CD4-positive, alpha-beta memory T cell (primary cell): ENCODE measurements at regions not wholly inside any gene's neighbourhood (a gene's known extent, or its start where the extent isn't known, plus 50 kb on each side); places are given as distances from the start of the nearest gene placed in this dataset.

Experiments used
- CTCF ChIA-PET: fragments of 350-600 bp; sonication (Branson Sonifier 250); formaldehyde crosslinking; loops from one replicate; lab custom pipeline; 2021; ENCODE audit warnings: inconsistent platforms; ENCODE audit not compliant: partially characterized antibody; lab: Charles Lee
- POLR2A ChIA-PET: fragments of 350-600 bp; sonication (Branson Sonifier 250); formaldehyde crosslinking; loops from one replicate; lab custom pipeline; 2021; ENCODE audit not compliant: partially characterized antibody; lab: Charles Lee
- DNase-seq, 5 donors: peaks; one replicate each; pipeline versions ENCODE4 v3.0.0 to v3.0.0-alpha.2; 2020 to 2022; ENCODE audit warnings: mixed read lengths in 1 of 5
- H3K27ac ChIP-seq: one replicate; pipeline ENCODE4 v1.7.0; 2013; ENCODE audit warnings: low read depth, low read length
- H3K27me3 ChIP-seq: 2 replicates; pipeline ENCODE4 v1.7.0; 2013; ENCODE audit warnings: mild to moderate bottlenecking, low read length, moderate library complexity; ENCODE audit not compliant: insufficient read depth
- H3K36me3 ChIP-seq: 2 replicates; pipeline ENCODE4 v1.7.0; 2013; ENCODE audit warnings: mild to moderate bottlenecking, low read length, moderate library complexity; ENCODE audit not compliant: insufficient read depth
- H3K4me1 ChIP-seq: 2 replicates; pipeline ENCODE4 v1.7.0; 2013; ENCODE audit warnings: mild to moderate bottlenecking, low read length, moderate library complexity; ENCODE audit not compliant: insufficient read depth
- H3K4me3 ChIP-seq, 2 donors: one replicate each; pipeline ENCODE4 v1.7.0; 2013; ENCODE audit warnings: low read length in 2 of 2, mild to moderate bottlenecking in 1 of 2
- H3K9me3 ChIP-seq, 2 donors: one replicate each; pipeline ENCODE4 v1.7.0; 2013; ENCODE audit warnings: low read length in 2 of 2, control low read depth in 1 of 2; ENCODE audit not compliant: control insufficient read depth in 1 of 2
- H3K27ac Mint-ChIP-seq, 7 donors: one replicate each; pipeline ENCODE4 v1.8.0; 2020 to 2021; ENCODE audit warnings: mixed read lengths in 7 of 7, mild to moderate bottlenecking in 6 of 7, inconsistent platforms in 3 of 7, moderate library complexity in 3 of 7
- H3K27me3 Mint-ChIP-seq, 2 donors: one replicate each; pipeline ENCODE4 v1.8.0; 2020 to 2021; ENCODE audit warnings: mixed read lengths in 2 of 2
- H3K36me3 Mint-ChIP-seq, 2 donors: one replicate each; pipeline ENCODE4 v1.8.0; 2020 to 2021; ENCODE audit warnings: mixed read lengths in 2 of 2, inconsistent platforms in 1 of 2, mild to moderate bottlenecking in 1 of 2
- H3K4me1 Mint-ChIP-seq, 4 donors: one replicate each; pipeline ENCODE4 v1.8.0; 2020 to 2021; ENCODE audit warnings: mixed read lengths in 4 of 4, mild to moderate bottlenecking in 1 of 4
- H3K4me3 Mint-ChIP-seq, 8 donors: one replicate each; pipeline ENCODE4 v1.8.0; 2020 to 2021; ENCODE audit warnings: mixed read lengths in 8 of 8, mild to moderate bottlenecking in 7 of 8, moderate library complexity in 6 of 8, inconsistent platforms in 3 of 8
- H3K9me3 Mint-ChIP-seq, 8 donors: one replicate each; pipeline ENCODE4 v1.8.0; 2020 to 2021; ENCODE audit warnings: mixed read lengths in 8 of 8, mild to moderate bottlenecking in 5 of 8, inconsistent platforms in 3 of 8, moderate library complexity in 1 of 8
- intact Hi-C: fragments of 100-400 bp; cut with micrococcal nuclease; formaldehyde crosslinking; loops from one replicate; pipeline ENCODE4 v1.15.1; 2023

- H3K27ac Mint-ChIP-seq, result no peak overlapping the region
- ChIA-PET CTCF (no interaction called here), POLR2A (no interaction called here)
- Histone ChIP-seq H3K27ac (no peak overlapping the region), H3K4me3 (no peak overlapping the region), H3K4me1 (no peaks in the 10 kb centered on the region), H3K36me3 (no peaks in the 10 kb centered on the region), H3K9me3 (no peaks in the 10 kb centered on the region), H3K27me3 (no peaks in the 10 kb centered on the region)
- H3K27me3 Mint-ChIP-seq, result no peaks in the 10 kb centered on the region
- no peak overlapping the region for H3K4me3 Mint-ChIP-seq
- intact Hi-C loops, result no loop called here
- no peaks in the 10 kb centered on the region for H3K36me3 Mint-ChIP-seq
- H3K4me1 Mint-ChIP-seq, result no peaks in the 10 kb centered on the region
- DNase-seq, result no peak
- H3K9me3 Mint-ChIP-seq, result peaks cover 0 to 2% (median 0%) of the 10 kb centered on the region in 8 donors
Measured at GRCh38 chr2:146852661-146853060, 992.2 kb upstream of the ACVR2A start.

GRCh38 chr2:146850746-146851145, 994.1 kb upstream of the ACVR2A start:
- H3K9me3 ChIP-seq, result no peaks in the 10 kb centered on the region
- Mint-ChIP-seq H3K36me3 (no peaks in the 10 kb centered on the region), H3K9me3 (peaks cover 0 to 2% (median 0%) of the 10 kb centered on the region in 8 donors), H3K27me3 (no peaks in the 10 kb centered on the region), H3K4me1 (no peaks in the 10 kb centered on the region), H3K4me3 (no peak overlapping the region), H3K27ac (no peak overlapping the region)
- POLR2A ChIA-PET, result no interaction called here
- no peak overlapping the region for H3K4me3 ChIP-seq
- DNase-seq, result no peak
- no peak overlapping the region for H3K27ac ChIP-seq
- H3K27me3 ChIP-seq, result no peaks in the 10 kb centered on the region
- CTCF ChIA-PET, result no interaction called here
- intact Hi-C loops, result no loop called here
- H3K36me3 ChIP-seq, result no peaks in the 10 kb centered on the region
- no peaks in the 10 kb centered on the region for H3K4me1 ChIP-seq

DNA sequence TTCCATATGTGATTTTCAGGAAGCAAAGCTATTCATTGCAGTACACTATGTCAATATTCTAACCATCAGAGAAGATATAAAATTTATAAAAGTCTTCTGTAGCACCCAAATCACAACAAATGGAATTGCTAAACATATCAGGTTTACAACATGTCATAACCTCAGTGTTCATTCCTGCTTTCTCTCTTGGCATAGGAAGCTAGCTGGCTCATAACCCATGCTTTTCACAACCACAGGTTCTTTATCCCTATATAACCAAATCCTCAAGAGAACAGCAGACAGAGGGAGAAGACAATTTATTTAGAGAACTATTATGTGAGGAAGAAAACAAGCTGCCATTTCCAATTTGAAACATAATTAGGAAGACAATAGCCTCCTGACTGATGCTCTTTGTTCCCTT, 997.0 kb upstream of the ACVR2A start:
- H3K27me3 ChIP-seq, result no peaks in the 10 kb centered on the region
- no peaks in the 10 kb centered on the region for H3K4me1 Mint-ChIP-seq
- intact Hi-C loops, result no loop called here
- no peaks in the 10 kb centered on the region for H3K36me3 Mint-ChIP-seq
- ChIA-PET POLR2A (no interaction called here), CTCF (no interaction called here)
- H3K4me3 ChIP-seq, result no peak overlapping the region
- H3K36me3 ChIP-seq, result no peaks in the 10 kb centered on the region
- no peaks in the 10 kb centered on the region for H3K9me3 ChIP-seq
- H3K9me3 Mint-ChIP-seq, result peaks cover 0 to 4% (median 0%) of the 10 kb centered on the region in 8 donors
- no peaks in the 10 kb centered on the region for H3K4me1 ChIP-seq
- no peak for DNase-seq
- no peak overlapping the region for H3K4me3 Mint-ChIP-seq
- no peak overlapping the region for H3K27ac ChIP-seq
- no peak overlapping the region for H3K27ac Mint-ChIP-seq
- H3K27me3 Mint-ChIP-seq, result no peaks in the 10 kb centered on the region

DNA sequence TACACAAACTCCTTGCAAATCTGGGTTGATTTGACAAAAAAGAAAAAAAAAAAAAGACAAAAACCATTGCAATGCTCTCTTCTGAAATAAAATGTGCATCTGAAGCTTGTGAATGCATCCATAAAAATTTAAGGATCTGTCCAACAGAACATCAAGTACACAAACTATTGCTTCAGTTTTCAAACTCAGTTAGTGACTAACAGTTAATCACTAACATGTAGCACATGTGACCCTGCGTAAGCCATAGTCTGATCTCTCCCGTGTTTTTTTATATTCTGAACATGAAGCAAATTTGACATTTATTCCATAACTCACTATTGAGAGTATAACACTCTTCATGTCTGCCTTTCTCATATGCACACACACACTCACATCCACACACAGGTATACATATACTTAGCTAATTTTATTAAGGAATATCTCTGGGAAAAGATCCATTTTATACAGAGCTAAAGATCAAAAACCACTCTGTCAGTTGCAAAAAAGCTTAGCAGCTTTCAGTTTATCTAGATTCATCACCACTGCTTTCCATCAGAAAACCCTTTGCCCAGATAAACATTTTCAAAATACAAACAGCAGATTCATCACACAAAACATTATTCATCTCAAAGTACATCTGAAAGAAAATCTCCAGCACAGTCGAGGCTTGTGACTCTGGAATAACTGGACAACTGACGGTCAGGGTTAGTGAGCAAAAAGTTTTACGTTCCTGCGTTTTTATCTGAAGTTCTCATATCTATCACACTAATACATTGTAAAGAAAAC, 1000.4 kb upstream of the ACVR2A start:
- Mint-ChIP-seq H3K27me3 (no peaks in the 10 kb centered on the region), H3K36me3 (no peaks in the 10 kb centered on the region), H3K4me3 (no peak overlapping the region), H3K4me1 (no peaks in the 10 kb centered on the region), H3K9me3 (peaks cover 0 to 4% (median 0%) of the 10 kb centered on the region in 8 donors), H3K27ac (no peak overlapping the region)
- Histone ChIP-seq H3K9me3 (no peaks in the 10 kb centered on the region), H3K4me3 (no peak overlapping the region), H3K4me1 (no peaks in the 10 kb centered on the region), H3K27ac (no peak overlapping the region), H3K36me3 (no peaks in the 10 kb centered on the region), H3K27me3 (no peaks in the 10 kb centered on the region)
- POLR2A ChIA-PET, result no interaction called here
- intact Hi-C loops, result no loop called here
- CTCF ChIA-PET, result no interaction called here
- DNase-seq, result no peak

GRCh38 chr2:146837857-146838256, 1007.0 kb upstream of the ACVR2A start:
- Histone ChIP-seq H3K4me1 (no peaks in the 10 kb centered on the region), H3K27me3 (no peaks in the 10 kb centered on the region), H3K9me3 (no peaks in the 10 kb centered on the region), H3K36me3 (no peaks in the 10 kb centered on the region), H3K27ac (no peak overlapping the region), H3K4me3 (no peak overlapping the region)
- Mint-ChIP-seq H3K4me1 (no peaks in the 10 kb centered on the region), H3K4me3 (no peak overlapping the region), H3K36me3 (no peaks in the 10 kb centered on the region), H3K27ac (no peak overlapping the region), H3K27me3 (no peaks in the 10 kb centered on the region), H3K9me3 (peaks cover 0 to 5% (median 0%) of the 10 kb centered on the region in 8 donors)
- intact Hi-C loops, result no loop called here
- POLR2A ChIA-PET, result no interaction called here
- DNase-seq, result no peak
- CTCF ChIA-PET, result no interaction called here

DNA sequence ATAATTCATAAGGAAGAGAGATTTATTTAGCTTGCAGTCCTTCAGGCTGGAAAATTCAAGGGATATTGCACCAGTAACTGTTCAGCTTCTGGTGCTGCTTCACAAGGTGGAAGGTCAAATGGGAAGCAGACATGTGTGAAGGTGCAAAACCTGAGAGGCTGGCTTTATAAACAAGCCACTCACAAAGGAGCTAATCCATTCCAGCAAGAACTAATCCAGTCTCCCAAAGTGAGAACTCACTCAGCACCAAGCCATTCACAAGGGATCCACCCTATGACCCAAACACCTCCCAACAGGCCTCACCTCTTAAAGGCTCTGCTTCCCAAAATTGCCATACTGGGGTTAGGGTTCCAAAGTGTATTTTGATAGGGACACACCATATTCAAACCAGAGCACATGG, 1018.4 kb upstream of the ACVR2A start:
- Mint-ChIP-seq H3K4me1 (no peaks in the 10 kb centered on the region), H3K27ac (no peak overlapping the region), H3K27me3 (no peaks in the 10 kb centered on the region), H3K9me3 (peaks cover 0 to 5% (median 0%) of the 10 kb centered on the region in 8 donors), H3K4me3 (no peak overlapping the region), H3K36me3 (no peaks in the 10 kb centered on the region)
- no peak for DNase-seq
- no peaks in the 10 kb centered on the region for H3K36me3 ChIP-seq
- no peaks in the 10 kb centered on the region for H3K4me1 ChIP-seq
- H3K27ac ChIP-seq, result no peak overlapping the region
- H3K4me3 ChIP-seq, result no peak overlapping the region
- H3K9me3 ChIP-seq, result no peaks in the 10 kb centered on the region
- CTCF ChIA-PET, result no interaction called here
- intact Hi-C loops, result no loop called here
- POLR2A ChIA-PET, result no interaction called here
- H3K27me3 ChIP-seq, result no peaks in the 10 kb centered on the region

DNA sequence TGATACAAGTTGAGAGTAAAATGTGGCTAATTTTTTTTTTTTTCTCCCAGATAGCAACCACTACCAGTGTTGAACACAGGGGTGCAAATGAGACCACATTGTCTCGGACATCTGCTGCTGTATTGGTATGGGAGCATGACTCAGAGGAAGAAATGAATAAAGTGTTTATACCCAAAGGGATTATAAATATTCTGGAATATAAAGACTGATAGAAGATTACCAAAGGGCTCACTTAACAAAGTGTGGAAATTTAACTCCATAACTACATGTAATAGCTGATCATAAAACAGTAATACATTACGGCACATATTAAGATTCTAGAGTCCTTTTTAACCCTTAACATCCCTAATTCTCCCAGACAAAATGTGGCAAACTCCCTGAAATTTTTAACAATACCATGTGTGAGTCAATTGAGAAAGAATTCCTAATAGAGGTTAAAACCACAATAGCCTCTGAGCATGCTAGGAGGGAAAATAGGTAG, 1023.0 kb upstream of the ACVR2A start:
- H3K4me1 Mint-ChIP-seq, result no peaks in the 10 kb centered on the region
- H3K36me3 ChIP-seq, result no peaks in the 10 kb centered on the region
- no peaks in the 10 kb centered on the region for H3K27me3 Mint-ChIP-seq
- peaks cover 0 to 4% (median 0%) of the 10 kb centered on the region in 8 donors for H3K9me3 Mint-ChIP-seq
- no peaks in the 10 kb centered on the region for H3K9me3 ChIP-seq
- H3K4me3 Mint-ChIP-seq, result no peak overlapping the region
- no peaks in the 10 kb centered on the region for H3K4me1 ChIP-seq
- no peak overlapping the region for H3K4me3 ChIP-seq
- H3K27ac ChIP-seq, result no peak overlapping the region
- POLR2A ChIA-PET, result no interaction called here
- CTCF ChIA-PET, result no interaction called here
- intact Hi-C loops, result no loop called here
- DNase-seq, result no peak
- H3K27me3 ChIP-seq, result no peaks in the 10 kb centered on the region
- no peak overlapping the region for H3K27ac Mint-ChIP-seq
- H3K36me3 Mint-ChIP-seq, result no peaks in the 10 kb centered on the region
